Uterus (tissue), 3 donors: ENCODE measurements at regions not wholly inside any gene's neighbourhood (a gene's known extent, or its start where the extent isn't known, plus 50 kb on each side); places are given as distances from the start of the nearest gene placed in this dataset.

Source experiments
- DNase-seq, 2 donors: peaks; one replicate each; pipeline ENCODE4 v3.0.0-alpha.2; 2019 to 2020
- H3K27ac ChIP-seq, 2 donors: fragments of 200-600 bp; sonication (generic); 1 replicate in 1 of 2; 2 replicates in 1 of 2; pipeline ENCODE4 v1.5.1; 2016 to 2018
- H3K27me3 ChIP-seq, 2 donors: fragments of 200-600 bp; sonication (generic); one replicate each; pipeline ENCODE4 v1.5.1; 2018 to 2019; ENCODE audit warnings: control low read depth in 1 of 2
- H3K36me3 ChIP-seq, 2 donors: fragments of 200-600 bp; sonication (generic); one replicate each; pipeline ENCODE4 v1.5.1; 2019; ENCODE audit warnings: control low read depth in 1 of 2
- H3K4me1 ChIP-seq, 2 donors: fragments of 200-600 bp; sonication (generic); one replicate each; pipeline ENCODE4 v1.5.1; 2018 to 2019; ENCODE audit warnings: control low read depth in 1 of 2
- H3K4me3 ChIP-seq, 2 donors: fragments of 200-600 bp; sonication (generic); 1 replicate in 1 of 2; 2 replicates in 1 of 2; pipeline ENCODE4 v1.5.1; 2018 to 2019; ENCODE audit warnings: mild to moderate bottlenecking in 1 of 2
- H3K9me3 ChIP-seq, 2 donors: fragments of 200-600 bp; sonication (generic); one replicate each; pipeline ENCODE4 v1.5.1; 2019; ENCODE audit warnings: control low read depth in 1 of 2
- POLR2A ChIP-seq, 2 donors: fragments of 450-650 bp; IDR thresholded peaks; one replicate each; pipeline ENCODE4 v1.6.1; 2016; ENCODE audit warnings: antibody characterized with exemption in 2 of 2, mild to moderate bottlenecking in 1 of 2, moderate library complexity in 1 of 2
- intact Hi-C: fragments of 100-400 bp; cut with DNase I; formaldehyde crosslinking; loops from one replicate; pipeline ENCODE4 v1.15.1; 2023; ENCODE audit warnings: low total_unique reads
- TF ChIP-seq, protein P1 (sequence below), 4 experiments: fragments of 200-600 bp in 2 of 4; fragments of 450-650 bp in 2 of 4; sonication (generic) in 2 of 4; IDR thresholded peaks; one replicate each; pipeline ENCODE4 v1.5.1; 2016 to 2019; ENCODE audit warnings: antibody characterized with exemption in 4 of 4, mild to moderate bottlenecking in 2 of 4, moderate library complexity in 1 of 4
- donor health status: DM: yes; HTN: yes; CAD: no.

DNA sequence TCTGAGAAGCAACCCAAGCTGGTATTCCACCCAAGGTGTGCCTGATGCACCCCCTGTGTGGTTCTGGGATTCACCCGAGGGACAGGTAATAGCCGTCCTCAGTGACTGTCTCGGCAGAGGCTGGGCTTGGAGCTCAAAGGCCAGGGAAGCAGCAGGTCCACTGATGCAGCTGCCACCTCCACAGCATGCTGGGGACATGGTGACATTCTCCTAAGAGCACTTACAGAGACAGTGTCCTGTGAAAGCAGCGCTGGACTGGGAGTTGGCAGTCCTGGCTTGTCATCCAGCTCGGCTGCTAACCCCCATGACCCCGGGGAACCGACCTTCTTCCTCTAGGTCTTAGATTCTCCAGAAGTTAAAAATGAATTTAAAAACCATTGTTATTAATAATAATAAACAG is 72.8 kb downstream of the RPUSD4 start:
- peak overlapping the region; percentile 85 to 89 for H3K27ac ChIP-seq
- no peaks in the 10 kb centered on the region for H3K27me3 ChIP-seq
- intact Hi-C loops, result no loop called here
- H3K36me3 ChIP-seq, result no peaks in the 10 kb centered on the region
- TF ChIP-seq, protein P1, sequence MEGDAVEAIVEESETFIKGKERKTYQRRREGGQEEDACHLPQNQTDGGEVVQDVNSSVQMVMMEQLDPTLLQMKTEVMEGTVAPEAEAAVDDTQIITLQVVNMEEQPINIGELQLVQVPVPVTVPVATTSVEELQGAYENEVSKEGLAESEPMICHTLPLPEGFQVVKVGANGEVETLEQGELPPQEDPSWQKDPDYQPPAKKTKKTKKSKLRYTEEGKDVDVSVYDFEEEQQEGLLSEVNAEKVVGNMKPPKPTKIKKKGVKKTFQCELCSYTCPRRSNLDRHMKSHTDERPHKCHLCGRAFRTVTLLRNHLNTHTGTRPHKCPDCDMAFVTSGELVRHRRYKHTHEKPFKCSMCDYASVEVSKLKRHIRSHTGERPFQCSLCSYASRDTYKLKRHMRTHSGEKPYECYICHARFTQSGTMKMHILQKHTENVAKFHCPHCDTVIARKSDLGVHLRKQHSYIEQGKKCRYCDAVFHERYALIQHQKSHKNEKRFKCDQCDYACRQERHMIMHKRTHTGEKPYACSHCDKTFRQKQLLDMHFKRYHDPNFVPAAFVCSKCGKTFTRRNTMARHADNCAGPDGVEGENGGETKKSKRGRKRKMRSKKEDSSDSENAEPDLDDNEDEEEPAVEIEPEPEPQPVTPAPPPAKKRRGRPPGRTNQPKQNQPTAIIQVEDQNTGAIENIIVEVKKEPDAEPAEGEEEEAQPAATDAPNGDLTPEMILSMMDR (IDR thresholded peaks at IDR 0.05), result no peak
- no peak for TF ChIP-seq POLR2A (IDR thresholded peaks at IDR 0.05)
- H3K4me1 ChIP-seq, result peaks cover 23 to 36% of the 10 kb centered on the region in 2 donors
- H3K4me3 ChIP-seq, result no peak overlapping the region
- no peaks in the 10 kb centered on the region for H3K9me3 ChIP-seq
- DNase-seq, result no peak

- Histone ChIP-seq H3K36me3 (no peaks in the 10 kb centered on the region), H3K9me3 (no peaks in the 10 kb centered on the region), H3K27ac (peak overlapping the region; percentile 85 to 89), H3K27me3 (no peaks in the 10 kb centered on the region), H3K4me1 (peaks cover 28 to 36% of the 10 kb centered on the region in 2 donors), H3K4me3 (no peak overlapping the region)
- intact Hi-C loops, result no loop called here
- no peak for DNase-seq
- TF ChIP-seq POLR2A (IDR thresholded peaks at IDR 0.05), result no peak
Observed at GRCh38 chr11:126137136-126137535, 74.3 kb downstream of the RPUSD4 start.

DNA sequence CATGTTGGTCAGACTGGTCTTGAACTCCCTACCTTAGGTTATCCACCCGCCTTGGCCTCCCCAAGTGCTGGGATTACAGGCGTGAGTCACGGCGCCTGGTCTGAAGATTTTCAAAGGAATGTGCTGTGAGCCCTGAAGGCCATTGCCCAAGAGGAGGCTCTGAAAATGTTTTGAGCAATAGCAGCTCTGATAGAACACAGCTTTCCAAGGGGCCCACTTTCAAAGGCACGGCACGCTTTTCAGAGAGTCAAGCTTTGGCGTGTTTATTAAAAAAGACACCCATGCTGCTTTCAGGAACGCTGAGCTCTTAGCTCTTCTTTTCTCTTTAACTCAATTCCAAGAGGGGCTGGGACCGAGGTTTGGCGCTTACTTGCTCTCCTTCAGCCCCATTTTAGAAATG is 73.8 kb upstream of the CDON start:
- no peaks in the 10 kb centered on the region for H3K27me3 ChIP-seq
- no peaks in the 10 kb centered on the region for H3K36me3 ChIP-seq
- H3K4me3 ChIP-seq, result no peak overlapping the region
- H3K27ac ChIP-seq, result peak overlapping the region; percentile 85 to 89
- peaks cover 28 to 32% of the 10 kb centered on the region in 2 donors for H3K4me1 ChIP-seq
- no peaks in the 10 kb centered on the region for H3K9me3 ChIP-seq
- TF ChIP-seq, protein P1 (IDR thresholded peaks at IDR 0.05), result no peak
- no peak for TF ChIP-seq POLR2A (IDR thresholded peaks at IDR 0.05)
- intact Hi-C loops, result no loop called here
- peak; percentile 82 to 92 for DNase-seq

DNA sequence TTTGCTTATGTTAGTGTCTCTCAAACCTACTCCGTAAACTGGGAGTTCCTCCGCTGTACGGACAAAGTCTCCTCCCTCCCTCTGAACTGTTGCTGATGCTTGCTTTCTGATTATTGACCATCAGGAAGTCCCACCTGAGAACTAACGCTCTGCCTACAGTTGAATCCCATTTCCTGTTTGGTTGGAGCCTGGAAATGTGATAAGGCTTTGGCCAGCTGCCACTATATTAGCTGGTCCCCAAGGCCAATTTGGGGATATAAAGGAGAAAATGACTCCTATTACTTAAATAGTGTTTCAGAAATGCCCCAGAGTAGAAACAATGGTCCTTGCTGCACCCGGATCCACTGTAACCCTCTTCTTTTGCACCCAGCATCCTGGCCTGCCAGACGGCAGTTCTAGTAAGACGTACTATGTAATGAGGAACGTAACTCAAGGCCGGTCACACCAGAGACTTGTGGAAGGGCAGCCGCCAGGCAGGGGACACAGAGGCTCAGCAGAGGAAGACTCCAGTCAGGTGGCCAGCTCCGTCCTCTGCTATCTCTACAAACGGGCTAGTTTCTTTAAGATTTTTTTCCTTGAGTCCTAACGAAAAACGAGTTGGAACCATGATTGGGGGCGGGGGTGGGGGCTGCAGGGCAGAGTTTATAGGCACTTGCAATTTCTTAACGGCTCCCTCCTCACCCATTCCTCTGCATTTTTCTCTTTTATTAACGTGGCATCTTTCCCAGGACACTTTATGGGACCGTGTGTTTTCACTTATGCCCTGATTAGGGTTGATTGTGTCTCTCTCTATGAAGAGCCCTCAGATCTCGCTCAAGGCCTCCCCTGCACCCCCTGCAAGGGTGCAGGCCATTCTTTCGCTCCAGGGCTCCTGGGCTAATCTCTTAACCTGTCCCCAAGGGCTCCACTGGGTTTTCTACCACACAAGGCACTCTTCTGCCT is 72.8 kb upstream of the CDON start:
- H3K9me3 ChIP-seq, result no peaks in the 10 kb centered on the region
- no peak for TF ChIP-seq POLR2A (IDR thresholded peaks at IDR 0.05)
- TF ChIP-seq, protein P1 (IDR thresholded peaks at IDR 0.05), result no peak
- no peak for DNase-seq
- H3K4me1 ChIP-seq, result peaks cover 25% of the 10 kb centered on the region in 2 donors
- no peak overlapping the region for H3K4me3 ChIP-seq
- no peaks in the 10 kb centered on the region for H3K27me3 ChIP-seq
- H3K27ac ChIP-seq, result peak overlapping the region; percentile 85 to 89
- intact Hi-C loops, result no loop called here
- H3K36me3 ChIP-seq, result no peaks in the 10 kb centered on the region

DNA sequence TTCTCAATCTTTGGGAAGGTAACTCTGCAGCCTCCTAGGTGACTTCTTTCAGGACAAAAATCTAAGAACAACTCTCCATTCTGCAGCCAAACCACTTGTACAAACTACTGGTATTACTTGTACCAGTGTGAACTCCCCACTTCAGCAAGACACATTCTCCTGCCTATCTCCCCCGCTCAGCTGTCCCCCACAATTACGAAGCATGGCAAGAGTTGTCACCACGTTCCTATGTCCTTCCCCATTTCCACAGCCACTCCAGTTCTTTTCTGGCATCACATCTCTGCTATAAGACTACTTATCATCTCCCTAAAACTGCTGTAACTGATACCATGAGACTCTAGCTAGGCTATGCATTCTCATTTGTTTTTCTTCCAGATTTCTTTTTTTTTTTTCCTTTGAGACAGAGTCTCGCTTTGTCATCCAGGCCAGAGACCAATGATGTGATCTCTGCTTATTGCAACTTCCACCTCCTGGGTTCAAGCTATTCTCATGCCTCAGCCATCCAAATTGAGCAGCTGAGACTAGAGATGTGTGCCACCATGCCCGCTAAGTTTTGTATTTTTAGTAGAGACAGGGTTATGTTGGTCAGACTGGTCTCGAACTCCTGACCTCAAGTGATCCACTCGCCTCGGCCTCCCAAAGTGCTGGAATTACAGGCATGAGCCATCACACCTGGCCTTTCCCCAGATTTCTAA is 71.9 kb upstream of the CDON start:
- Histone ChIP-seq H3K4me1 (peaks cover 25% of the 10 kb centered on the region in 2 donors), H3K27me3 (no peaks in the 10 kb centered on the region), H3K36me3 (no peaks in the 10 kb centered on the region), H3K4me3 (no peak overlapping the region), H3K27ac (peak overlapping the region; percentile 85 to 89), H3K9me3 (no peaks in the 10 kb centered on the region)
- intact Hi-C loops, result no loop called here
- DNase-seq, result no peak
- TF ChIP-seq POLR2A (IDR thresholded peaks at IDR 0.05), result no peak
- TF ChIP-seq, protein P1 (IDR thresholded peaks at IDR 0.05), result no peak
